H9 (cell line): ENCODE measurements at regions not wholly inside any gene's neighbourhood (a gene's known extent, or its start where the extent isn't known, plus 50 kb on each side); places are given as distances from the start of the nearest gene placed in this dataset.

Experiments used
- DNase-seq: peaks from one replicate; pipeline ENCODE4 v3.0.0-alpha.2; 2017
- H2AFZ ChIP-seq: one replicate; pipeline ENCODE4 v1.6.1; 2013; ENCODE audit warnings: mild to moderate bottlenecking, low read length, control low read depth, moderate library complexity
- H2AK5ac ChIP-seq: 2 replicates; pipeline ENCODE4 v1.6.1; 2013; ENCODE audit warnings: low read length, control low read depth, mixed read lengths; ENCODE audit not compliant: insufficient read length
- H2BK120ac ChIP-seq: one replicate; pipeline ENCODE4 v1.6.1; 2013; ENCODE audit warnings: low read depth, mild to moderate bottlenecking, low read length, control low read depth, inconsistent platforms; ENCODE audit not compliant: poor library complexity, severe bottlenecking
- H2BK12ac ChIP-seq: 2 replicates; pipeline ENCODE4 v1.6.1; 2013; ENCODE audit warnings: low read length, control low read depth, mixed read lengths, low read depth; ENCODE audit not compliant: insufficient read length
- H2BK15ac ChIP-seq: 2 replicates; pipeline ENCODE4 v1.6.1; 2013; ENCODE audit warnings: low read depth, low read length, control low read depth
- H2BK20ac ChIP-seq: one replicate; pipeline ENCODE4 v1.6.1; 2013; ENCODE audit warnings: low read depth, mild to moderate bottlenecking, low read length, control low read depth, inconsistent platforms; ENCODE audit not compliant: poor library complexity, severe bottlenecking
- H2BK5ac ChIP-seq: 2 replicates; pipeline ENCODE4 v1.6.1; 2013; ENCODE audit warnings: low read length, control low read depth, mixed read lengths; ENCODE audit not compliant: insufficient read length
- H3K14ac ChIP-seq: 2 replicates; pipeline ENCODE4 v1.6.1; 2013; ENCODE audit warnings: low read length, control low read depth; ENCODE audit not compliant: insufficient read depth
- H3K18ac ChIP-seq: 2 replicates; pipeline ENCODE4 v1.6.1; 2013; ENCODE audit warnings: low read depth, mild to moderate bottlenecking, mixed read lengths, low read length, control low read depth; ENCODE audit not compliant: insufficient read length
- H3K23ac ChIP-seq: 2 replicates; pipeline ENCODE4 v1.6.1; 2013; ENCODE audit warnings: low read length, control low read depth, mixed read lengths, low read depth; ENCODE audit not compliant: insufficient read length
- H3K23me2 ChIP-seq: 2 replicates; pipeline ENCODE4 v1.6.1; 2013; ENCODE audit warnings: low read depth, mild to moderate bottlenecking, mixed read lengths, low read length, control low read depth; ENCODE audit not compliant: insufficient read length, poor library complexity, severe bottlenecking
- H3K27ac ChIP-seq: 2 replicates; pipeline ENCODE4 v1.5.1; 2013; ENCODE audit warnings: low read length, control low read depth, mixed read lengths, low read depth; ENCODE audit not compliant: insufficient read length
- H3K27me3 ChIP-seq: 2 replicates; pipeline ENCODE4 v1.6.1; 2013; ENCODE audit warnings: low read length, control low read depth, inconsistent platforms; ENCODE audit not compliant: insufficient read depth
- H3K4ac ChIP-seq: 2 replicates; pipeline ENCODE4 v1.6.1; 2013; ENCODE audit warnings: low read depth, mild to moderate bottlenecking, control low read depth, inconsistent platforms, low read length, moderate library complexity
- H3K4me1 ChIP-seq: 2 replicates; pipeline ENCODE4 v1.6.1; 2013; ENCODE audit warnings: low read length, control low read depth, inconsistent platforms; ENCODE audit not compliant: insufficient read depth
- H3K4me2 ChIP-seq: 2 replicates; pipeline ENCODE4 v1.6.1; 2013; ENCODE audit warnings: low read length, control low read depth, mixed read lengths; ENCODE audit not compliant: insufficient read length, insufficient read depth
- H3K56ac ChIP-seq: 2 replicates; pipeline ENCODE4 v1.6.1; 2013; ENCODE audit warnings: low read depth, mild to moderate bottlenecking, mixed read lengths, low read length, control low read depth; ENCODE audit not compliant: insufficient read length
- H3K79me1 ChIP-seq: 2 replicates; pipeline ENCODE4 v1.6.1; 2013; ENCODE audit warnings: low read depth, mild to moderate bottlenecking, moderate library complexity, low read length, control low read depth, inconsistent platforms; ENCODE audit not compliant: insufficient read depth, poor library complexity, severe bottlenecking
- H3K79me2 ChIP-seq: 2 replicates; pipeline ENCODE4 v1.6.1; 2013; ENCODE audit warnings: low read length, control low read depth, inconsistent platforms; ENCODE audit not compliant: insufficient read depth
- H3K9ac ChIP-seq: 2 replicates; pipeline ENCODE4 v1.6.1; 2013; ENCODE audit warnings: low read length, control low read depth, mixed read lengths; ENCODE audit not compliant: insufficient read length; ENCODE audit errors: extremely low read depth
- H3K9me3 ChIP-seq: one replicate; pipeline ENCODE4 v1.6.1; 2013; ENCODE audit warnings: low read depth, low read length, inconsistent platforms; ENCODE audit not compliant: control insufficient read depth
- H3T11ph ChIP-seq: one replicate; pipeline ENCODE4 v1.6.1; 2013; ENCODE audit warnings: mild to moderate bottlenecking, low read length, control low read depth, inconsistent platforms
- H4K20me1 ChIP-seq: one replicate; pipeline ENCODE4 v1.6.1; 2013; ENCODE audit not compliant: control insufficient read depth, insufficient read length, insufficient read depth
- H4K5ac ChIP-seq: 2 replicates; pipeline ENCODE4 v1.6.1; 2013; ENCODE audit warnings: low read depth, mild to moderate bottlenecking, mixed read lengths, low read length, control low read depth; ENCODE audit not compliant: insufficient read length
- H4K8ac ChIP-seq: replicated peaks from 2 replicates; pipeline ENCODE4 v1.6.1; 2013; ENCODE audit warnings: low read length, control low read depth, mixed read lengths, low read depth; ENCODE audit not compliant: insufficient read length
- H4K91ac ChIP-seq: 2 replicates; pipeline ENCODE4 v1.6.1; 2013; ENCODE audit warnings: low read depth, mild to moderate bottlenecking, moderate library complexity, mixed read lengths, low read length, control low read depth; ENCODE audit not compliant: insufficient read length
- H3K27ac Mint-ChIP-seq, 3 experiments: 2 replicates in 2 of 3; 3 replicates in 1 of 3; pipeline ENCODE4 v1.8.0; 2020 to 2021; ENCODE audit warnings: mixed read lengths in 3 of 3, mild to moderate bottlenecking in 1 of 3, moderate library complexity in 1 of 3
- H3K27me3 Mint-ChIP-seq: 2 replicates; pipeline ENCODE4 v1.8.0; 2021; ENCODE audit warnings: low read depth, mild to moderate bottlenecking, moderate library complexity, mixed read lengths
- H3K36me3 Mint-ChIP-seq, 3 experiments: 2 replicates in 2 of 3; 3 replicates in 1 of 3; pipeline ENCODE4 v1.8.0; 2020 to 2021; ENCODE audit warnings: low read depth in 3 of 3, mixed read lengths in 3 of 3; ENCODE audit not compliant: insufficient read depth in 1 of 3
- H3K4me1 Mint-ChIP-seq, 2 experiments: 2 replicates each; pipeline ENCODE4 v1.8.0; 2020; ENCODE audit warnings: mixed read lengths in 2 of 2
- H3K4me3 Mint-ChIP-seq, 2 experiments: 2 replicates in 1 of 2; 3 replicates in 1 of 2; pipeline ENCODE4 v1.8.0; 2020 to 2021; ENCODE audit warnings: mild to moderate bottlenecking in 2 of 2, mixed read lengths in 2 of 2, moderate library complexity in 1 of 2
- H3K9me3 Mint-ChIP-seq, 2 experiments: 2 replicates in 1 of 2; 3 replicates in 1 of 2; pipeline ENCODE4 v1.8.0; 2020; ENCODE audit warnings: mild to moderate bottlenecking in 2 of 2, mixed read lengths in 2 of 2, moderate library complexity in 1 of 2
- CTCF ChIP-seq: fragments of 200-600 bp; sonication (generic); conservative IDR thresholded peaks from 3 replicates; pipeline ENCODE4 v1.8.0; 2021; ENCODE audit warnings: antibody characterized with exemption, mild to moderate bottlenecking

GRCh38 chr3:153897842-153898241 is 223.3 kb upstream of the ARHGEF26 start:
- H2BK120ac ChIP-seq, result no peak overlapping the region

More at GRCh38 chr3:153897842-153898241, 223.3 kb upstream of the ARHGEF26 start:
- H2AK5ac ChIP-seq, result no peak overlapping the region
- no peak for TF ChIP-seq CTCF
- H3K27me3 Mint-ChIP-seq, result no peaks in the 10 kb centered on the region
- H3K4me1 ChIP-seq, result no peaks in the 10 kb centered on the region
- no peak overlapping the region for H3K27ac Mint-ChIP-seq
- no peak overlapping the region for H4K8ac ChIP-seq
- H2BK20ac ChIP-seq, result no peak overlapping the region
- H3K14ac ChIP-seq, result no peak overlapping the region
- H3K36me3 Mint-ChIP-seq, result no peaks in the 10 kb centered on the region
- H4K20me1 ChIP-seq, result no peaks in the 10 kb centered on the region
- no peak overlapping the region for H4K5ac ChIP-seq
- no peak overlapping the region for H3K4me2 ChIP-seq
- H2AFZ ChIP-seq, result no peak overlapping the region
- no peak for DNase-seq
- no peak overlapping the region for H3K27ac ChIP-seq
- H3K4ac ChIP-seq, result no peak overlapping the region
- no peaks in the 10 kb centered on the region for H3K79me2 ChIP-seq
- H4K91ac ChIP-seq, result no peak overlapping the region
- no peaks in the 10 kb centered on the region; a peak in 1 of 4 replicates for H3K4me1 Mint-ChIP-seq
- no peak overlapping the region for H2BK5ac ChIP-seq
- no peaks in the 10 kb centered on the region for H3K27me3 ChIP-seq
- no peak overlapping the region for H3K9ac ChIP-seq
- no peak overlapping the region for H2BK15ac ChIP-seq
- no peak overlapping the region for H3K56ac ChIP-seq
- no peak overlapping the region for H3K23ac ChIP-seq
- H3K4me3 Mint-ChIP-seq, result no peak overlapping the region
- H3T11ph ChIP-seq, result no peak overlapping the region
- no peaks in the 10 kb centered on the region for H3K23me2 ChIP-seq
- H3K79me1 ChIP-seq, result no peaks in the 10 kb centered on the region
- no peak overlapping the region for H2BK12ac ChIP-seq
- no peaks in the 10 kb centered on the region for H3K9me3 ChIP-seq
- no peaks in the 10 kb centered on the region for H3K9me3 Mint-ChIP-seq
- no peak overlapping the region for H3K18ac ChIP-seq
